NCI-H69 (cell line): ENCODE measurements at regions not wholly inside any gene's neighbourhood (a gene's known extent, or its start where the extent isn't known, plus 50 kb on each side); places are given as distances from the start of the nearest gene placed in this dataset.
"Not testable (repeated sequence)": the region's sequence is repeated elsewhere in the genome, so short reads cannot be mapped to it uniquely, and the experiment has no call there.

Experiments
- DNase-seq: peaks from one replicate; lab custom pipeline; 2025; lab: John Stamatoyannopoulos, UW

DNA sequence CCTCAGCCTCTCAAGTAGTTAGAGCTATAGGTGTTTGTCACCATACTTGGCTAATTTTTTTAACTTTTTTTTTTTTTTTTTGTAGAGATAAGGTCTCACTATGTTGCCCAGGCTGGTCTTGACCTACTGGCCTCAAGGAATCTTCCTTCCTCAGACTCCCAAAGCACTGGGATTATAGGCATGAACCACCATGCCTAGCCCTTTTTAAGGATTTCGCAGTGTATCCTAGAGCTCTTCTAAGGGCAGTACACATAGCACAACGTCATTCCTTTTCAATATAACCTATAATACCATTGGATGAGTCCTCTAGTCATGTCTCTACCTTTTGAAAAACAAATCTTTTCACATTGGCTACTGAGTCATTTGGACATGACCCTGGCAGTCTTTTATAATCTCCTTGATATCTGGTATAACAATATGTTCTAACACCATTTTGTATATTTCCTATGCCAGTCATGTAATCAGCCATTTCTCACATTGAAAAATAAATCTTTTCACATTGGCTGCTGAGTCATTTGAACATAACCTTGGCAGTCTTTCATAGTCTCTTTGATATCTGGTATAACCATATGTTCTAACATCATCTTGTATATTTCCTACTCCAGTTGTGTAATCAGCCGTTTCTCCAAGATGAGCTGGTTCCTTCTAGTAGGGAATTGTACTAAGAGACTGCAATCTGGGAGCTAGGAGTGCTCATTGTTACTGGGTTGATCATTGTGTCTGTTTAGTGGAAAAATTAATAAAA is 944.7 kb downstream of the MCTP2 start:
- DNase-seq = no peak

DNA sequence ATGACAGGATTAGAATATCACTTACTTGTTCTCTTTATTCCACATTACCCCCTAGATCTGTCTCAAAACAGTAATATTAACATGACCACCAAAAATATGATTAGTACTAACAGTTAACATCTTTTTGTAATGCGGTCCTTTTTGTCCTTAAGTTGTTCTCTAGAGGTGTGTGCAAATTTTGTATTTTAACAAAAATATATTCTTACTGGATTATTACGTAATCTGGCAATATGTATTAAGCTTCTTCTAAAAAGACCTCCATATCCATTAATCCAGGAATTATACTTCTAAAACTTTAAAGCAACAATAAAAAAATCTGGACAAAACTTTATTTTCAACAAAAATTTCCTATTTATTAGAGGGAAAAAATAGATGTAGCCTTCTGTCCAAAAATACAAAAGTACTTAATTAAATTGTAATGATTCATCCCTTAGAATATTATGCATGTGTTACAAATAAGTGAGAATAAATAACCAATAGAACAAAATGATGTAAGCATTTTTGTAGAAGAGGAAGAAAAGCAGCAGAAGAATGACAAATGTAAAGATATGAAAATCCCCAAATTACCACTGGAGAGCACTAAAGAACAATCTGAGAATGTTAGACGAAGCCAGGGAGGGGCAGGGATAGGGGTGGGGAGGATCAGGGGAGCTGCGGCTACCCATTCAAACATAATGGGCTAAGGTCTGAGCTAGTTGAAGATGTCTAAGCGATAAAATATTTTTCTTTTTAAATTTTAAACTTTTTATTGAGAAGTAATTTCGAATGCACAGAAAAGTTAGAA is 945.6 kb downstream of the MCTP2 start:
- no peak for DNase-seq

DNA sequence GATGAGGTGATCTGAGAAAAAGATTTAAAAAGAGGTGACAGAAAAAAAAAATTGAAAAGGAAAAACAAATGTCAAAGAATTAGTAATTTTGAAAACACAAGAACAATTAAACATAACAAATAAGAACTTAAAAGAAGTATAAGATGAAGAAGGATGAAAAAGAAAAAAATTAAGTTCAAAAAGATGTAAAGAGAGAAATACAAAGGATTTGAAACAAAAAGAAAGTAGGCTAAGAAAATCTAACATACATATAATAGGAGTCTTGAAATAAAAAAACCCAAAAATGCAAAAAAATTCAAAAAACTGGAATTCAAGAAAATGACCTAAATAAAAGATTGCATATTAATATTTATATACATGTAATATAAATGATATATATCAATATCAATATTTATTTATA is 949.2 kb downstream of the MCTP2 start:
- DNase-seq = no peak

DNA sequence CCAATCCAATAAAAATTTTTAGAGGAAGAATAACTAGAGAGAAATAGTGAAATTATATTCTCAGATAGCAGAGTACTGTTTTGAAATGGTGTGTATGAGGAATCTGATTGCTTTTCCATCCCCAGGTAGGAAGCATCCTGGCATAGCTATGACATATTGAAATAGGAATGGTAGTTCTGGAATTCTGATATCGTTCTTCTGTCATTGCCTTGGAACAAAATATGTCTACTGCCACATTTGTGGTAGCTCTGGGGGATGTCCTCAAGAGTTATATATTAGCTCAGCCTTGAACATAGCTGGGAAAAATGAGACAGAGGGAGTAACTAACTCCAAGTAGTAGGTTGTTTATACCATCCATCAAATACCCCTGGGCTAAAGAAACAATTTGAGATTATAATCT is 950.7 kb downstream of the MCTP2 start:
- no peak for DNase-seq

DNA sequence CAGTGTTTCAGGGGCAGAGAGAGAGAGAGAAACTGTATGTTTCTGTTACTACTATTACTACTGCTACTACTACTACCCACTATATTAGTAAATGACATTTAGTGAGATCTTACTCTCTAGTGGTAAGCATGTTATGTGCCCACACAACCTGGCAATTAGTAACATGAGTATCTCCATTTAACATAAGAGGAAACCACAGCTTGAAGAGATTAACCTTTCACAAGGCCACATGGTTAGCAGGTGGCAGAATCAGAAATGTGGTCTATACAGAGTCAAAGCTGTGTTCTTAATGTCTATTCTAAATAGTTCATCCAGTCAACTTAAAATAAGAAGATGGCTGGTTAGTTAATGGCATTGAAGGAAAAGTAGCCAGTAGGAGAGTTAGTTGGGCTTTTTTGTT is 961.6 kb downstream of the MCTP2 start:
- DNase-seq = no peak

DNA sequence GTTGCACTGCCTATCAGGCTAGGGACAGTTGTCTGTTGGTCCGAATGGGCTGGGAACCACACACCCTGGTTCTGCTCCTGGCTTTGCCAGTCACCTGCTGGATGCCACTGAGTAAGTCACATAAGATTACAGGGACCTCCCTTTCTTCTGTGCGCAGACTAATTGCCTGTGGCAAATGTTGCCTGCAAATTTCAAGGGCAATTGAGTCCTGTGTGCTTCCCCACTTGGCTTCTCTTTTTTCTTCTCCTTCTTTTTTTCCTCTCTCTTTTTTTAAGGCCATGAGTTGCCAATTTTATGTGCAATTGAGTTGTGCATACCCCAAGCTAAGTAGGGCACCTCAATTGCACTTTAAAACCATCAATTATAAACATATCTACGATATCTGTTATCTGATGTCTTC is 963.4 kb downstream of the MCTP2 start:
- DNase-seq = no peak

DNA sequence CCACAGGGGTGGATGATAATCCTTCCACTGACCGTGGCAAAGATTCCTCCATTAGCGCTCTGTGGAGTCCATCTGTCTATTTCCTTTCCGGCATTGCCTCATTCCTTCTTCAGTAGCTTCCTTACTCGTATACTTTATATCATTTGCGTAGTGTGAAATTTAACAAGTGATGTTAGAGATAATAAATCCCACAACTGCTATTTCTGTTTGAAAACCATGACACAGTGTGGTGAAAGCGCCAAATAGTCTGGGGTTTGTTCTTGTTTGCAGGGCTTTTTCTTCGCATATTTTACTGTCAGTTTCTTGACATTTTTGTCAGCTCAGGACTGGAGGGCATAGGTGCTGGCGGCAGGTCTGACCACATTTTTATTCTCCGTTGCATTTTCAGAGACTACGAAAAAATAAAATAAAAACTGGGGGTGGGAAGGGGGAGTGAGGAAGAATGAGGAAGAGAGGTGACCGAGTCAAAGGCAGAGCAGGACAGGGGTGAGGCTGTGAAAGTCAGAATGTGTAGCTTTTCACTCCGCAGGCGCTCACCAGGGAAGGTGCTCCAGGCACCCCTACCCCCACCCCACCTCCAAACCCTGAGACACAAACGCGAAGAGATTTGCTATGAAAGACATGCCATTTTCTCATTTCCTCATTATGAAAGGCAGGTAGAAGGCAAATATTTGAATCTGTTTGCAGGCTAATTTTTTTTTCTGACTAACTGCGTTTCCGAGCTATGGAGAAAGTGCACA is 965.0 kb downstream of the MCTP2 start:
- no peak for DNase-seq

DNA sequence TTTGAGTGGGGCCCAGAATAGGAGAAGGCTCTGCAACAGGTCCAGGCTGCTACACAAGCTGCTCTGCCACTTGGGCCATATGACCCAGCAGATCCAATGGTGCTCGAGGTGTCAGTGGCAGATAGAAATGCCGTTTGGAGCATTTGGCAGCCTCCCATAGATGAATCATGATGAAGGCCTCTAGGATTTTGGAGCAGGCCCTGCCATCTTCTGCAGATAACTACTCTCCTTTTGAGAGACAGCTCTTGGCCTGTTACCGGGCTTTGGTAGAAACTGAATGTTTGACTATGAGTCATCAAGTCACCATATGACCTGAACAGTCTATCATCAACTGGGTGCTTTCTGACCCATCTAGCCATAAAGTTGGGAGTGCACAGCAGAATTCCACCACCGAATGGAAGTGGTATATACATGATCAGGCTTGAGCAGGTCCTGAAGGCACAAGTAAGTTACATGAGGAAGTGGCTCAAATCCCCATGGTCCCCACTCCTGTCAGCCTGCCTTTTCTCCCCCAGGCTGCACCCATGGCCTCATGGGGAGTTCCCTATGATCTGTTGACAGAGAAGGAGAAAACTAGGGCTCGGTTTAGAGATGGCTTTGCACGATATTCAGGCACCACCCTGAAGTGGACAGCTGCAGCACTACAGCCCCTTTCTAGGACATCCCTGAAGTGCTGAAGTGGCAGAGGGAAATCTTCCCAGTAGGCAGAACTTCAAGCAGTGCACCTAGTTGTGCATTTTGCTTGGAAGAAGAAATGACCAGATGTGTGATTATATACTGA is 971.4 kb downstream of the MCTP2 start:
- no peak for DNase-seq

DNA sequence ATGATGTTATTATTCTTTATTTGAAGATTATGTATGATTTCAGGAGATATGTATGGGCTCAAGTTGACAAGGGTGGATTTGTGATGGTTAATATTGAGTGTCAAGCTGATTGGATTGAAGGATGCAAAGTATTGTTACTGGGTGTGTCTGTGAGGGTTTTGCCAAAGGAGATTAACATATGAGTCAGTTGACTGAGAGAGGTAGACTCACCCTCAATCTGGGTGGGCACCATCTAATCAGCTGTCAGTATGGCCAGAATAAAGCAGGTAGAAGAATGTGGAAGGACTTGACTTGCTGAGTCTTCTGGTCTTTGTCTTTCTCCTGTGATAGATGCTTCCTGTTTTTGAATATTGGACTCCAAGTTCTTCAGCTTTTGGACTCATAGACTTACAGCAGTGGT is 973.7 kb downstream of the MCTP2 start:
- no peak for DNase-seq

DNA sequence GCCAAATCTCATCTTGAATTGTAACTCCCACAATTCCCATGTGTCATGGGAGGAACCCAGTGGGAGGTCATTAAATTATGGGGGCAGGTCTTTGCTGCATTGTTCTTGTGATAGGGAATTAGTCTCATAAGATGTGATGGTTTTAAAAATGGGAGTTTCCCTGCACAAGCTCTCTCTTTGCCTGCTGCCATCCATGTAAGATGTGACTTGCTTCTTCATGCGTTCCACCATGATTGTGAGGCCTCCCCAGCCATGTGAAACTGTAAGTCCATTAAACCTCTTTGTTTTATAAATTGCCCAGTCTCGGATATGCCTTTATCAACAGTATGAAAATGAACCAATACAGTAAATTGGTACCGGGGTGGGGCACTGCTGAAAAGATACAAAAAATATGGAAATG is 974.5 kb downstream of the MCTP2 start:
- not testable (repeated sequence) for DNase-seq

DNA sequence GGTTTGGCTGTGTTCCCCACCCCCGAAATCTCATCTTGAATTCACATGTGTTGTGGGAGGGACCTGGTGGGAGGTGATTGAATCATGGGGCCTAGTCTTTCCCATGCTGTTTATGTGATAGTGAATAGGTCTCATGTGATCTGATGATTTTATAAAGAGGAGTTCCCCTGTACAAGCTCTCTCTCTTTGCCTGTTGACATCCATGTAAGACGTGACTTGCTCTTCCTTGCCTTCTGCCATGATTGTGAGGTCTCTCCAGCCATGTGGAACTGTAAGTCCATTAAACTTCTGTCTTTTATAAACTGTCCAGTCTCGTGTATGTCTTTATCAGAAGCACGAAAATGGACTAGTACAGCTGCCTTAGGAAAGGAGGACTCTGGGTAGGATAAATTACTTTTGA is 976.7 kb downstream of the MCTP2 start:
- DNase-seq = no peak

DNA sequence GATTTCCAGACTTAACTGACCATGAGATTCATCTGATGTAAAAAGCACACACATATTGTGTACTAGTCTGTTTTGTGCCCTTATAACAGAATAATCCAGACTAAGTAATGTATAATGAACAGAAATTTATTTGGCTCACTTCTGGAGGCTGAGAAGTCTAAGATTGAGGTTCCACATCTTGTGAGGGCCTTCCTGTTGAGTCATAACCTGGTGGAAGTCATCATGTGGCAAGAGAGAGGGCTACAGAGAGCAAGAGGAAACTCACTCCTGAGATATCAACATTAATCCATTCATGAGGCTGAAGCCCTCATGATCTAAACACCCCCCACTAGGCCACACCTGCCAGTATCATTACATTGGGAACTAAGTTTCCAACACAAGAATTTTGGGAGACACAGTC is 977.6 kb downstream of the MCTP2 start:
- DNase-seq = no peak

DNA sequence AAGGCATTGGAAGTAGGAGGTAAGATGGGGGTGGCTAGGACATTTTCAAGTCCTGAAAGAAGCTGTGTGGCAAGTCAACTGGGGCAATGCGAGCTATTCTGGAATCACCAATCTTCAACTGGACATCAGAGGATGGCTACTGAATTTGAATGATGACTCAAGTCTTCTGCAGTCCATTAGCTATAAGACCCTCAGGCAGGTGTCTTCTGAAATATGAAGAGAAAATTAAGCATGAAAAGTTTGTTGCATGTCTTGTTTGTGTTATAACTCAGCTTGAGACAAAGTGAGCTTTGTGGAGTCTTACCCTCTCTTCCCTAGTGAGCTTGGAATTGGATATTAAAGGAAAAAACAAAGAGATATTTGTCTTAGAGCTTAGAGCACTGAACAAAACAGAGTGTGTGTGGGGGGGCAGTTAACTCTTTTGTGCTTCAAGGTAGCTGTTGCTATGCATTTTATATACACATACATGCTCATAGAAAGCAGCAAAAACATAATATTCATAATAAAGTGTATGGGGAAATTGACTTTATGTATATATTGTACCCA is 979.1 kb downstream of the MCTP2 start:
- DNase-seq = no peak

DNA sequence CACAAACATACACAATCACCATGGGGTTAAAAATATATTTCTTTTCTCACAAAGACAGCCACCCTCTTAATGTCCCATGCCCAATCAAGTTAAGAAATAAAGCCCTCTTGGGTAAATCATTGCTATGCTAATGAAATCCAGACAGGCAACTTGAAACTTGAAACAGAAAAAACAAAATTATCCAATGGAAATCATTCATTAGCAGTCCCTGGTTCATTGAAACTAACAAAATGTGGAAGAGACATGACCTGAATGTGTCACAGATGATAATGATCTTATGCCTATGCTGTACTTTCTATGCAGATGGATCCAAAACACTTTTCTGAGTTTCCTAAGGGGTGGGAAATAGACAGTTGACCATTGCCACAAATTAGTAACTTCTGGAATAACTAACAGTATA is 983.7 kb downstream of the MCTP2 start:
- no peak for DNase-seq

DNA sequence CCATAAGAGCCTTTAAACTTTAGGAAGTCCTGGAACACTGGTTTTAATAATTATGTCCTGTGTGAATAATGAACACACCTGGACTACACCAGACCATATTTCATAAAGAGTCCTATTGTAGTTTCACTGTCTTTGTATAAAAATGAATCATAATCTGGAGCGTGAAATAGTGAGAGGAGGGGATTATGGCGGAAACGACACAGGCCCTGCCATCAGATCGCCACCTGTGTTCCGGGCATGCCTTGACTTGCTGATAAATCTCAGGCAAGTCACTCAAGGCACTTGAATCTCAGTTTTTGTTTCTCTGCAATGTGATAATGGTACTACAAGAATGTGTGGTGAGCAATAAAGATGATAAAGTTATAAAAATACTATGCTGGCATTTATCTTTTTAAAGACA is 995.5 kb downstream of the MCTP2 start:
- DNase-seq = no peak

DNA sequence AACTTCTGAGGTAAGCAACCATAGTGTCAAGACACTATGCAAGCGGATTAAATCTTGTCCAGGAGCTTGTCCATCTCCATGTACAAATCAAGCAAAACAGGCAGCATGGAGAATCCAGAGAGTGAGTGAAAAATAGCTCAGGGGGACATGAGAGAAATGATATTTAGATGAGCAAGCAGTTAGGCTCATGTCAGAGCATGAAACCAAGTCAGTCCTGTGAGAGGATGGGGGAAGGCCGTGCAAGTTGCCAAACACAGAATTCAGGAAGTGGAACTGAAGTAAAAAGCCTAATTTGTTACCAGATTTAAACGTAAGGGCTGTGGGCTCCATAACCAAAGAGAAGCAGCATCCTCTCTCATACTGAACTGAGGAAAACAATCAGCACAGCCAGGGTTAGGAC is 995.9 kb downstream of the MCTP2 start:
- no peak for DNase-seq

DNA sequence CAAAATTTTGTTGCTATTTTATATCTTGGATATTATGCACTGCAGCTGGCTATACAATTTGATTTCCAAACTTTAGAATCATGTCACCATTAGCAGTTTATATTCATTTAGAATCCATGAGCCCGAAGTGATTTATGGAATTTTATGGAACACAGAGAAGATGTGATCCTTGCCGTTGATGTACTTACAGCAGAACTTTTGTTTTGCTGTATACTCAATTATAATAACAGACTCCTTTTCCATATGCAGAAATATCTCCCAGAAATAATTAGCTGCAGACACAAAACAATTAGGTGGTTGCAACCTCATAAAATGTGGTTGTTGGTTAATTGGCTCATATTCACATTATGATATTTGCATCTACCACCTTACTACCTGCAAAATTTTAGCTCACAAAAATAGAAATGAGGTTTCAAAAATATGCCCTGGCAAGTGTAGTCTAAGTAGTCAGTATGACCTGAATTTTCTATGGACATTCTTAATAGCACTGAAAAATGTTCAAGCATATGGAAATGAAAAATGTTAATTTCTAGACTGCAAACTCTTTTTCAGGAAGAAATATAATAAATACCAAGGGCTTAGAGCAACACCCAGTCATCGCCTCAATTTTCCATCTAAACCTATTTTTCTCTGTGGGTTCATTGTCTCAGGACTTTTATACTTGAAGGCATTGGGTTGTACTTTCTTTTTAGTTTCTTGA is 997.6 kb downstream of the MCTP2 start:
- no peak for DNase-seq

DNA sequence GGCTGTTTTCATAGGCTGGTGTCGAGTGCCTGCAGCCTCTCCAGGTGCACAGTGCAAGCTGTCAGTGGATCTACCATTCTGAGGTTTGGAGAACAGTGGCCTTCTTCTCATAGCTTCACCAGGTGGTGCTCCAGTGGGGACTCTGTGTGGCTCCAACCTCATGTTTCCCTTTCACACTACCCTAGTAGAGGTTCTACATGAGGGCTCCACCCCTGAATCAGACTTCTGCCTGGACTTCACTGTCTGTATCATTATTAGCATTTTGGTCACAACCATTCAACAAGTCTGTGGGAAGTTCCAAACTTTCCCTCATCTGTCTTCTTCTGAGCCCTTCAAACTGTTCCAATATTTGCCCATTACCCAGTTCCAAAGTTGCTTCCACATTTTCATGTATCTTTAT is 1003.7 kb downstream of the MCTP2 start:
- DNase-seq = no peak

DNA sequence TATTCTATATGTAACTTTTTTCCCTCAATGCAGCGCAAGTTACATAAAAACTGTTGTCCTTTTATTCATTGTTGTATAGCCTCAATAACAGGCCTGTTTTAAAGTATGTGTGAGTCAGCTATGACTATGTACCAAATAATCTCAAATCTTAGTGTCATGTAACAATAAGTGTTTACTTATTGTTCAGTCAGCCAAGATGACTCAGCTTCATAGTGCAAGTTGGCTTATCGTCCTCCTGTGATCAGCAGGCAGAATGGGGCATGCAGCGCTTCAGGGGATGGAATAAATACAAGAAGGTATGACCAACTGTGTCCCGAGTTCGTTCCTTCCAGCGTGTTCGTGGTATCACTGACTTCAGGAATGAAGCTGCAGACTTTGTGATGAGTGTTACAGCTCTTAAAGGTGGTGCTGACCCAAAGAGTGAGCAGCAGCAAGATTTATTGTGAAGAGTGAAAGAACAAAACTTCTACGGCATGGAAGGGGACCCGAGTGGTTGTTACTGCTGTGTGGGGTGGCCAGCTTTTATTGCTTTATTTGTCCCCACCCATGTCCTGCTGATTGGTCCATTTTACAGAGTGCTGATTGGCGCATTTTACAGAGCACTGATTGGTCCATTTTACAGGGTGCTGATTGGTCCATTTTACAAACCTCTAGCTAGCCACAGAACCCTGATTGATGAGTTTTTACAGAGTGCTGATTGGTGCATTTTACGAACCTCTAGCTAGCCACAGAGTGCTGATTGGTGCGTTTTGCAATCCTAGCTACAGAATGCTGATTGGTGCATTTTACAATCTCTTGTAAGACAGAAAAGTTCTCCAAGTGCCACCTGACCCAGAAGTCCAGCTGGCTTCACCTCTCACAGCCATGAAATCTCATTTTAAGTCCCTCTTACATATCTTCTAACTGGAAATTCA is 1016.0 kb downstream of the MCTP2 start:
- no peak for DNase-seq

DNA sequence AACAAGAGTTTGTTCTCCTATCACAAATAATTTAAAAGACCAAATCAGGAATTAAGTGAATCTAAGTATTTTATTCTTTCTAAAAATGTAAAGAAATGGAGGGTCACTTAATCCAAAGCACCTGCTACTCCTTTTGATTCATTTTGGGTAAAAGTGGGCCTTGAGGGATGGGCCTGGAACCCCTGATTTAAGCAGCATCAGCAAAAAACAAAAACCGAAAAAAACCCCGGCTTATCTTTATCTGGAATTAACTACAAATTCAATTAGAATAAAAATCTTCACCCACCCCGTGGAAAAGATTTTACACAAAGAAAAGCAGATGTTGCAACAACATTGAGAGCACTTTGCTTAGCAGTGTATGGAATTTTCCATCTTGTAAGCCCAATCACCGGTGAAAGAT is 1018.2 kb downstream of the MCTP2 start:
- DNase-seq = no peak
